ENCODE measurements at regions not wholly inside any gene's neighbourhood (a gene's known extent, or its start where the extent isn't known, plus 50 kb on each side); places are given as distances from the start of the nearest gene placed in this dataset.

GRCh38 chr5:161235569-161235968 is 311.0 kb downstream of the GABRB2 start:
- no peaks in the 10 kb centered on the region for H3K36me3 ChIP-seq (ENCODE audit: control insufficient read depth, insufficient read depth, low read length)
- 80% methylated on average over 1 of the region's 1 CpG; no CpG with 5 or more reads in 1 of the 2 experiments for WGBS, 2 experiments (ENCODE audit: insufficient coverage in 2 of 2)
- no peak overlapping the region for H3K4me3 ChIP-seq (ENCODE audit: extremely low read depth, insufficient read depth, low read length, poor library complexity, severe bottlenecking)
- no peaks in the 10 kb centered on the region for H3K9me3 ChIP-seq (ENCODE audit: control insufficient read depth, low read length)
- no peaks in the 10 kb centered on the region for H3K4me1 ChIP-seq (ENCODE audit: control insufficient read depth, insufficient read depth, low read length, poor library complexity, severe bottlenecking)
- H3K27ac ChIP-seq (ENCODE audit: low read depth, low read length, severe bottlenecking) = no peak overlapping the region

- no peaks in the 10 kb centered on the region for H3K4me1 ChIP-seq (ENCODE audit: control insufficient read depth, insufficient read depth, low read length, poor library complexity, severe bottlenecking)
- no peaks in the 10 kb centered on the region for H3K36me3 ChIP-seq (ENCODE audit: control insufficient read depth, insufficient read depth, low read length)
- H3K27ac ChIP-seq (ENCODE audit: low read depth, low read length, severe bottlenecking) = no peak overlapping the region
- H3K9me3 ChIP-seq (ENCODE audit: control insufficient read depth, low read length) = no peaks in the 10 kb centered on the region
- no CpG with 5 or more reads among the region's 1 CpG for WGBS, 2 experiments (ENCODE audit: insufficient coverage in 2 of 2)
- no peak overlapping the region for H3K4me3 ChIP-seq (ENCODE audit: extremely low read depth, insufficient read depth, low read length, poor library complexity, severe bottlenecking)
Measured at GRCh38 chr5:161233553-161233952, 313.0 kb downstream of the GABRB2 start.

GRCh38 chr5:161230221-161230620 is 316.3 kb downstream of the GABRB2 start:
- H3K27ac ChIP-seq (ENCODE audit: low read depth, low read length, severe bottlenecking) = no peak overlapping the region
- no peaks in the 10 kb centered on the region for H3K4me1 ChIP-seq (ENCODE audit: control insufficient read depth, insufficient read depth, low read length, poor library complexity, severe bottlenecking)
- H3K4me3 ChIP-seq (ENCODE audit: extremely low read depth, insufficient read depth, low read length, poor library complexity, severe bottlenecking) = no peak overlapping the region
- no peaks in the 10 kb centered on the region for H3K9me3 ChIP-seq (ENCODE audit: control insufficient read depth, low read length)
- H3K36me3 ChIP-seq (ENCODE audit: control insufficient read depth, insufficient read depth, low read length) = no peaks in the 10 kb centered on the region
- WGBS, 2 experiments (ENCODE audit: insufficient coverage in 2 of 2) = 67% methylated on average over 1 of the region's 3 CpGs; no CpG with 5 or more reads in 1 of the 2 experiments

- no peaks in the 10 kb centered on the region for H3K9me3 ChIP-seq (ENCODE audit: control insufficient read depth, low read length)
- no peaks in the 10 kb centered on the region for H3K4me1 ChIP-seq (ENCODE audit: control insufficient read depth, insufficient read depth, low read length, poor library complexity, severe bottlenecking)
- no peak overlapping the region for H3K4me3 ChIP-seq (ENCODE audit: extremely low read depth, insufficient read depth, low read length, poor library complexity, severe bottlenecking)
- H3K27ac ChIP-seq (ENCODE audit: low read depth, low read length, severe bottlenecking) = no peak overlapping the region
- 85 to 100% methylated on average over 2 of the region's 4 CpGs for WGBS, 2 experiments (ENCODE audit: insufficient coverage in 2 of 2)
- H3K36me3 ChIP-seq (ENCODE audit: control insufficient read depth, insufficient read depth, low read length) = no peaks in the 10 kb centered on the region
Measured at GRCh38 chr5:161219816-161220215, 326.7 kb downstream of the GABRB2 start.

- H3K9me3 ChIP-seq (ENCODE audit: control insufficient read depth, low read length) = no peaks in the 10 kb centered on the region
- H3K4me3 ChIP-seq (ENCODE audit: extremely low read depth, insufficient read depth, low read length, poor library complexity, severe bottlenecking) = no peak overlapping the region
- 67 to 90% methylated on average over 2 to 3 of the region's 3 CpGs for WGBS, 2 experiments (ENCODE audit: insufficient coverage in 2 of 2)
- H3K27ac ChIP-seq (ENCODE audit: low read depth, low read length, severe bottlenecking) = no peak overlapping the region
- no peaks in the 10 kb centered on the region for H3K36me3 ChIP-seq (ENCODE audit: control insufficient read depth, insufficient read depth, low read length)
- H3K4me1 ChIP-seq (ENCODE audit: control insufficient read depth, insufficient read depth, low read length, poor library complexity, severe bottlenecking) = no peaks in the 10 kb centered on the region
Measured at GRCh38 chr5:161216877-161217276, 329.6 kb downstream of the GABRB2 start.

GRCh38 chr5:161212123-161212712 is 334.3 kb downstream of the GABRB2 start:
- Histone ChIP-seq H3K27ac (ENCODE audit: low read depth, low read length, severe bottlenecking) (no peak overlapping the region), H3K4me3 (ENCODE audit: extremely low read depth, insufficient read depth, low read length, poor library complexity, severe bottlenecking) (no peak overlapping the region), H3K9me3 (ENCODE audit: control insufficient read depth, low read length) (no peaks in the 10 kb centered on the region), H3K36me3 (ENCODE audit: control insufficient read depth, insufficient read depth, low read length) (no peaks in the 10 kb centered on the region), H3K4me1 (ENCODE audit: control insufficient read depth, insufficient read depth, low read length, poor library complexity, severe bottlenecking) (no peaks in the 10 kb centered on the region)
- 100% methylated on average over 1 of the region's 1 CpG; no CpG with 5 or more reads in 1 of the 2 experiments for WGBS, 2 experiments (ENCODE audit: insufficient coverage in 2 of 2)

- Histone ChIP-seq H3K9me3 (ENCODE audit: control insufficient read depth, low read length) (no peaks in the 10 kb centered on the region), H3K36me3 (ENCODE audit: control insufficient read depth, insufficient read depth, low read length) (no peaks in the 10 kb centered on the region), H3K4me1 (ENCODE audit: control insufficient read depth, insufficient read depth, low read length, poor library complexity, severe bottlenecking) (no peaks in the 10 kb centered on the region), H3K27ac (ENCODE audit: low read depth, low read length, severe bottlenecking) (no peak overlapping the region), H3K4me3 (ENCODE audit: extremely low read depth, insufficient read depth, low read length, poor library complexity, severe bottlenecking) (no peak overlapping the region)
Measured at GRCh38 chr5:161201558-161201957, 345.0 kb downstream of the GABRB2 start.

GRCh38 chr5:161190778-161191177 is 338.8 kb upstream of the ATP10B start:
- 63 to 65% methylated on average over 2 of the region's 2 CpGs for WGBS, 2 experiments (ENCODE audit: insufficient coverage in 2 of 2)
- no peaks in the 10 kb centered on the region for H3K9me3 ChIP-seq (ENCODE audit: control insufficient read depth, low read length)
- H3K4me3 ChIP-seq (ENCODE audit: extremely low read depth, insufficient read depth, low read length, poor library complexity, severe bottlenecking) = no peak overlapping the region
- no peaks in the 10 kb centered on the region for H3K36me3 ChIP-seq (ENCODE audit: control insufficient read depth, insufficient read depth, low read length)
- H3K27ac ChIP-seq (ENCODE audit: low read depth, low read length, severe bottlenecking) = no peak overlapping the region
- no peaks in the 10 kb centered on the region for H3K4me1 ChIP-seq (ENCODE audit: control insufficient read depth, insufficient read depth, low read length, poor library complexity, severe bottlenecking)

GRCh38 chr5:161190086-161190485 is 338.1 kb upstream of the ATP10B start:
- no CpG with 5 or more reads among the region's 3 CpGs for WGBS, 2 experiments (ENCODE audit: insufficient coverage in 2 of 2)
- Histone ChIP-seq H3K27ac (ENCODE audit: low read depth, low read length, severe bottlenecking) (no peak overlapping the region), H3K4me1 (ENCODE audit: control insufficient read depth, insufficient read depth, low read length, poor library complexity, severe bottlenecking) (no peaks in the 10 kb centered on the region)

GRCh38 chr5:161189452-161189851 is 337.4 kb upstream of the ATP10B start:
- Histone ChIP-seq H3K36me3 (ENCODE audit: control insufficient read depth, insufficient read depth, low read length) (no peaks in the 10 kb centered on the region), H3K9me3 (ENCODE audit: control insufficient read depth, low read length) (no peaks in the 10 kb centered on the region), H3K27ac (ENCODE audit: low read depth, low read length, severe bottlenecking) (no peak overlapping the region), H3K4me1 (ENCODE audit: control insufficient read depth, insufficient read depth, low read length, poor library complexity, severe bottlenecking) (no peaks in the 10 kb centered on the region), H3K4me3 (ENCODE audit: extremely low read depth, insufficient read depth, low read length, poor library complexity, severe bottlenecking) (no peak overlapping the region)
- no CpG with 5 or more reads among the region's 1 CpG for WGBS, 2 experiments (ENCODE audit: insufficient coverage in 2 of 2)

More at GRCh38 chr5:161190086-161190485, 338.1 kb upstream of the ATP10B start:
- H3K36me3 ChIP-seq (ENCODE audit: control insufficient read depth, insufficient read depth, low read length) = no peaks in the 10 kb centered on the region
- H3K9me3 ChIP-seq (ENCODE audit: control insufficient read depth, low read length) = no peaks in the 10 kb centered on the region
- no peak overlapping the region for H3K4me3 ChIP-seq (ENCODE audit: extremely low read depth, insufficient read depth, low read length, poor library complexity, severe bottlenecking)

- no peak overlapping the region for H3K4me3 ChIP-seq (ENCODE audit: extremely low read depth, insufficient read depth, low read length, poor library complexity, severe bottlenecking)
- H3K27ac ChIP-seq (ENCODE audit: low read depth, low read length, severe bottlenecking) = no peak overlapping the region
- no peaks in the 10 kb centered on the region for H3K36me3 ChIP-seq (ENCODE audit: control insufficient read depth, insufficient read depth, low read length)
- H3K9me3 ChIP-seq (ENCODE audit: control insufficient read depth, low read length) = no peaks in the 10 kb centered on the region
- no peaks in the 10 kb centered on the region for H3K4me1 ChIP-seq (ENCODE audit: control insufficient read depth, insufficient read depth, low read length, poor library complexity, severe bottlenecking)
Measured at GRCh38 chr5:161183559-161183958, 331.5 kb upstream of the ATP10B start.

All from mesodermal cell (in vitro differentiated cells).